ENCODE measurements at regions not wholly inside any gene's neighbourhood (a gene's known extent, or its start where the extent isn't known, plus 50 kb on each side); places are given as distances from the start of the nearest gene placed in this dataset.
A peak's percentile ranks its signal among the peaks of the same experiment; 100 is the strongest.

- intact Hi-C loops (cut with DNase I) = no loop called here
- DNase-seq (peak; percentile 73), ATAC-seq (ENCODE audit: poor library complexity) (peak; percentile 76)
These were observed 202.0 kb downstream of the AUH start for GRCh38 chr9:91159664-91160121.

GRCh38 chr9:91160181-91160580, 201.5 kb downstream of the AUH start:
- ATAC-seq (ENCODE audit: poor library complexity) = peak; percentile 9
- no peak for DNase-seq
- intact Hi-C loops (cut with DNase I) = no loop called here

GRCh38 chr9:91160599-91161464, 200.9 kb downstream of the AUH start:
- intact Hi-C loops (cut with DNase I) = no loop called here
- no peak for ATAC-seq (ENCODE audit: poor library complexity)
- no peak for DNase-seq

- no peak for ATAC-seq (ENCODE audit: poor library complexity)
- no peak for DNase-seq
- intact Hi-C loops (cut with DNase I) = no loop called here
These were observed 200.0 kb downstream of the AUH start for GRCh38 chr9:91161465-91162300.

- intact Hi-C loops (cut with DNase I) = no loop called here
- DNase-seq (no peak), ATAC-seq (ENCODE audit: poor library complexity) (no peak)
These were observed 199.4 kb downstream of the AUH start for GRCh38 chr9:91162311-91162710.

- ATAC-seq (ENCODE audit: poor library complexity) = peak; percentile 30
- DNase-seq = peak; percentile 61
- intact Hi-C loops (cut with DNase I) = no loop called here
These were observed 198.8 kb downstream of the AUH start for GRCh38 chr9:91162784-91163443.

- intact Hi-C loops (cut with DNase I) = no loop called here
- DNase-seq (no peak), ATAC-seq (ENCODE audit: poor library complexity) (no peak)
These were observed 198.3 kb downstream of the AUH start for GRCh38 chr9:91163444-91163772.

GRCh38 chr9:91163773-91164471, 197.8 kb downstream of the AUH start:
- DNase-seq = no peak
- intact Hi-C loops (cut with DNase I) = no loop called here
- ATAC-seq (ENCODE audit: poor library complexity) = no peak

Data from Right ventricle myocardium superior (tissue), 1 donor.